Stimulated activated naive B cell treated with anti-CD40 and anti-IgM and Interleukin-4, amounts not matched to agents 10 μg/mL and 1 μg/mL and 100 μg/mL, for 72 hours (primary cell): ENCODE measurements at regions not wholly inside any gene's neighbourhood (a gene's known extent, or its start where the extent isn't known, plus 50 kb on each side); places are given as distances from the start of the nearest gene placed in this dataset.
"Not testable (repeated sequence)": the region's sequence is repeated elsewhere in the genome, so short reads cannot be mapped to it uniquely, and the experiment has no call there.

ENCODE experiments used
- ATAC-seq, 2 donors: fragments of 150-1000 bp; cut with Tn5 transposase; replicated peaks; 2 replicates each; pipeline ENCODE4 v1.10.0; 2021; ENCODE audit warnings: moderate library complexity in 1 of 2
- DNase-seq: peaks from one replicate; pipeline ENCODE4 v3.0.0; 2021
- H3K27ac Mint-ChIP-seq: one replicate; pipeline ENCODE4 v1.8.0; 2022; ENCODE audit warnings: mild to moderate bottlenecking, mixed read lengths
- H3K27me3 Mint-ChIP-seq, 2 donors: one replicate each; pipeline ENCODE4 v1.8.0; 2022; ENCODE audit warnings: mixed read lengths in 2 of 2
- H3K36me3 Mint-ChIP-seq, 2 donors: one replicate each; pipeline ENCODE4 v1.8.0; 2022; ENCODE audit warnings: mixed read lengths in 2 of 2, mild to moderate bottlenecking in 1 of 2
- H3K4me1 Mint-ChIP-seq, 2 donors: one replicate each; pipeline ENCODE4 v1.8.0; 2022; ENCODE audit warnings: mixed read lengths in 2 of 2, mild to moderate bottlenecking in 1 of 2
- H3K4me3 Mint-ChIP-seq, 2 donors: one replicate each; pipeline ENCODE4 v1.8.0; 2022; ENCODE audit warnings: mild to moderate bottlenecking in 2 of 2, mixed read lengths in 2 of 2, moderate library complexity in 1 of 2
- H3K9me3 Mint-ChIP-seq, 2 donors: one replicate each; pipeline ENCODE4 v1.8.0; 2022; ENCODE audit warnings: mixed read lengths in 2 of 2, mild to moderate bottlenecking in 1 of 2

- ATAC-seq (no peak), DNase-seq (no peak)
- H3K4me1 Mint-ChIP-seq, result no peaks in the 10 kb centered on the region
- H3K27me3 Mint-ChIP-seq, result no peaks in the 10 kb centered on the region
- H3K27ac Mint-ChIP-seq, result no peak overlapping the region
- H3K36me3 Mint-ChIP-seq, result no peaks in the 10 kb centered on the region
- H3K9me3 Mint-ChIP-seq, result no peaks in the 10 kb centered on the region
- H3K4me3 Mint-ChIP-seq, result no peak overlapping the region
These were observed 513.5 kb downstream of the TRIB2 start for GRCh38 chr2:13230221-13230620.

- Mint-ChIP-seq H3K36me3 (no peaks in the 10 kb centered on the region), H3K27me3 (no peaks in the 10 kb centered on the region), H3K4me3 (no peak overlapping the region), H3K27ac (no peak overlapping the region), H3K4me1 (no peaks in the 10 kb centered on the region), H3K9me3 (peaks cover 0 to 1% of the 10 kb centered on the region in 2 donors)
- no peak for ATAC-seq
- no peak for DNase-seq
These were observed 523.3 kb downstream of the TRIB2 start for GRCh38 chr2:13240061-13240460.

DNA sequence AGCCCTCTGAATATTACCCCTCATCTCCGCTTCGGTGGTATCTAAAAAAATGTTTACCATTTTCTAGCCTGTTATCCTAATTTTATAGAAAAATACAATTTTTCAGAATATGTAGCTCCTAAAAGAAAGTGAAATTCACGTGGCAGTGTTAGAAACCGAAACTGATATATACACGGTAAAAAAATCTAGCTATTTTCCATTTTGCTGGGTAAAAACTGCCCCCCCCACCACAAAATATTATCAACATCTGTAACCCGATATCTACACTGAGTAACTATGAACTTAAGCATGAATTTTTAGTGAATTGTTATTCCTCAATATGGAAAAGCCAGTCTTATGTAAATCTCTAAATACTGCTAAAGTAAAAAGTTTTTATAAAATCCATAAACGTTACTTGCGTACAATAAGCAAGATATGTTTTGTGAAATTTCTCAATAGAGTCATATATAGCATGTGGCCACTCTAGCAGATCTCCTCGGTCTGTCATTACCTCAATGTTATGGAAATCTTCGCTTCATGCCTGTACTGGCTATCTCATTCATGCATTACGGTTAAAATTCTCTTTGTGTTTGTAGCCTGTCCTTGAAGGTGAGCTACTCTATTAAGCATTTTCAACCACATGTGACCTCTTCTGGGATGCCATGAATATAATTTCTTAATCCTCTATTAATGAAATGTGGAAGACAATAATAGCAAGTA lies 524.2 kb downstream of the TRIB2 start:
- DNase-seq (no peak), ATAC-seq (no peak)
- no peaks in the 10 kb centered on the region for H3K27me3 Mint-ChIP-seq
- H3K4me1 Mint-ChIP-seq, result no peaks in the 10 kb centered on the region
- H3K36me3 Mint-ChIP-seq, result no peaks in the 10 kb centered on the region
- peaks cover 0 to 1% of the 10 kb centered on the region in 2 donors for H3K9me3 Mint-ChIP-seq
- H3K27ac Mint-ChIP-seq, result no peak overlapping the region
- no peak overlapping the region for H3K4me3 Mint-ChIP-seq

- DNase-seq, result no peak
- no peaks in the 10 kb centered on the region for H3K36me3 Mint-ChIP-seq
- H3K4me3 Mint-ChIP-seq, result no peak overlapping the region
- no peak for ATAC-seq
- no peaks in the 10 kb centered on the region for H3K4me1 Mint-ChIP-seq
- H3K27me3 Mint-ChIP-seq, result no peaks in the 10 kb centered on the region
- H3K27ac Mint-ChIP-seq, result no peak overlapping the region
- H3K9me3 Mint-ChIP-seq, result no peaks in the 10 kb centered on the region
These were observed 535.9 kb downstream of the TRIB2 start for GRCh38 chr2:13252615-13253014.

DNA sequence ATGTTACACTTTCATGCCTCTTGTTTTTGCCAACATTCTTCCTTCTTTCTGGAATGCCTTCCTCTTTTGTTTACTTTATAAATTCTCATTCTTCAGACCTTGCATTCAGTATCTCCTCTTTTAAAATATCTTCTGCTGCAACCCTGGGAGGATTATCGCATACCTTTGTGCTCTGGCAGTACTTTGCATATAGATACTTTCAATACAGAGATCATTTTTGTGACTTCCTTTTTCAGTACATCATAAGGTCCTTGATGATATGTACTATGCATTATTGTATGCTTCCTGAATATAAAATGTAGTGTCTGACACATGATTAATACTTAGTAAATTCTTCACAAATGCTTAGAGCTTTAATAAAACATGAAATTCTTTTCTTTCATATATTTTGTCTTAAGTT lies 538.7 kb downstream of the TRIB2 start:
- Mint-ChIP-seq H3K36me3 (no peaks in the 10 kb centered on the region), H3K4me3 (no peak overlapping the region), H3K4me1 (no peaks in the 10 kb centered on the region), H3K27ac (no peak overlapping the region), H3K27me3 (no peaks in the 10 kb centered on the region), H3K9me3 (no peaks in the 10 kb centered on the region)
- no peak for ATAC-seq
- DNase-seq, result no peak

DNA sequence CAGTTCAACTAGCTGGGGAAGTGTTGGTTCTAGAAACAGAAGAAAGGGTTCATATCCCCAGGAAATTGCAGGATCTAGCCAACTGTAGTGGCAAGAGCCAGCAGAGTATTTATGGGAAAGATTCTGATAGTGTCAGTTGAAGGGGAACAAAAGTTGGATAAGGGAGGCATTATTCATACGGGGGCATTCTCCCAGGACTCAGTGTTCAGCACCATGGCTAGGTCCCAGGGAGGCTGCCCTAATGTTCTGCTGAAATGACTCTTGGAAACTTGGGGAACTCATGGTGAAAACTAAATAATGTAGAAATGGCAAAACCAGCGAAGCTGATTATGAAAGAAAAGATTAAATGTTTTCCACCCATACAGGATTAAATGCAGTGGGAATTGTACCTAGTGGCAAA lies 543.7 kb downstream of the TRIB2 start:
- no peaks in the 10 kb centered on the region for H3K27me3 Mint-ChIP-seq
- DNase-seq (no peak), ATAC-seq (no peak)
- no peaks in the 10 kb centered on the region for H3K4me1 Mint-ChIP-seq
- peaks cover 0 to 3% of the 10 kb centered on the region in 2 donors for H3K9me3 Mint-ChIP-seq
- H3K27ac Mint-ChIP-seq, result no peak overlapping the region
- H3K4me3 Mint-ChIP-seq, result no peak overlapping the region
- H3K36me3 Mint-ChIP-seq, result no peaks in the 10 kb centered on the region

- ATAC-seq (no peak), DNase-seq (no peak)
- Mint-ChIP-seq H3K27me3 (no peaks in the 10 kb centered on the region), H3K9me3 (peaks cover 3% of the 10 kb centered on the region in 2 donors), H3K36me3 (no peaks in the 10 kb centered on the region), H3K4me1 (no peaks in the 10 kb centered on the region), H3K4me3 (no peak overlapping the region), H3K27ac (no peak overlapping the region)
These were observed 549.4 kb downstream of the TRIB2 start for GRCh38 chr2:13266166-13266565.

DNA sequence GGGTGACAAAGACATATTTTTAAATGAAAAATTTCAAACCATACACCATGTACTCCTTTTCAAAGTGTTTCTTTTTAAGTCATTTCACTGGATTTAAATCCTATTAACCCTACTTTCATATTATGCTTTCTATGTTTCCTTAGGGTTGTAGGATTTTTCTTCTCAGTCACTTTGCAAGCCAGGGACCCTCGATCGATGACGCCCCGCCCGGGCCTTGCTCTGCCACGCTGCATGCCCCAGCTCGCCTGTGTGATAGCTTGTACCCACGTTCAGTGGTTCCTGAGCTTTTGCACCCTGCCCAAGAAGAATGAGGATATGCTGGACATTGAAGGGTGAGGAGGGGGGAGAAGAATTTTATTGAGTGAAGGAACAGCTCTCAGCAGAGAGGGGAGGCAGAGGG lies 568.0 kb downstream of the TRIB2 start:
- no peaks in the 10 kb centered on the region for H3K36me3 Mint-ChIP-seq
- no peaks in the 10 kb centered on the region for H3K27me3 Mint-ChIP-seq

GRCh38 chr2:13289310-13289709 lies 572.6 kb downstream of the TRIB2 start:
- Mint-ChIP-seq H3K27ac (no peak overlapping the region), H3K27me3 (no peaks in the 10 kb centered on the region), H3K36me3 (no peaks in the 10 kb centered on the region), H3K4me1 (no peaks in the 10 kb centered on the region), H3K4me3 (no peak overlapping the region), H3K9me3 (peaks cover 0 to 10% of the 10 kb centered on the region in 2 donors)
- ATAC-seq (no peak), DNase-seq (no peak)

More for the DNA sequence above, 568.0 kb downstream of the TRIB2 start:
- ATAC-seq (no peak), DNase-seq (no peak)
- Mint-ChIP-seq H3K9me3 (peaks cover 0 to 10% of the 10 kb centered on the region in 2 donors), H3K4me3 (no peak overlapping the region), H3K27ac (no peak overlapping the region), H3K4me1 (no peaks in the 10 kb centered on the region)

- H3K36me3 Mint-ChIP-seq, DNase-seq, H3K27me3 Mint-ChIP-seq, H3K4me1 Mint-ChIP-seq, ATAC-seq, H3K27ac Mint-ChIP-seq, H3K4me3 Mint-ChIP-seq, H3K9me3 Mint-ChIP-seq: not testable (repeated sequence)
These were observed 591.7 kb downstream of the TRIB2 start for GRCh38 chr2:13308478-13308805.

- no peak overlapping the region for H3K27ac Mint-ChIP-seq
- no peak overlapping the region for H3K4me3 Mint-ChIP-seq
- H3K9me3 Mint-ChIP-seq, result peaks cover 0 to 5% of the 10 kb centered on the region in 2 donors
- no peaks in the 10 kb centered on the region for H3K4me1 Mint-ChIP-seq
- no peaks in the 10 kb centered on the region for H3K27me3 Mint-ChIP-seq
- no peak for ATAC-seq
- no peak for DNase-seq
- H3K36me3 Mint-ChIP-seq, result no peaks in the 10 kb centered on the region
These were observed 592.3 kb downstream of the TRIB2 start for GRCh38 chr2:13308989-13309388.

DNA sequence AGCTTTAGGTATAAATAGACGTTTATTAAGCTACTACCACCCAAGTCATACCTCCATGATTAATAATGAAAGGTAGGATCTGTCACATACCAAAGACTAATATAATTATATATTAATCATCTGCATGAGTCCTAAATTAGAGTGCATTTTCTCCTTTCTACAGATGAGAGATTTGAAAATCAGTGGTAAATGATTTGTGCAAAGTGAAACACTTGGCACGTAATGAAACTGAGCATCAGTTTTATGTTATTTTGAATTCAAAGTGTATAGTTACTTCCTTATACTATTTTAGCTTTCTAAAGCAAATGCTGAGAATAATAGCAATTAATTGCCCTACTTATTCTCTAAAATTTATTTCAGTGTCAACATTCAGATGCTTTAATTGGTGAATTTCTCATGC lies 615.3 kb downstream of the TRIB2 start:
- peaks cover 4 to 5% of the 10 kb centered on the region in 2 donors for H3K9me3 Mint-ChIP-seq
- DNase-seq (no peak), ATAC-seq (no peak)
- H3K4me1 Mint-ChIP-seq, result no peaks in the 10 kb centered on the region
- no peak overlapping the region for H3K4me3 Mint-ChIP-seq
- no peaks in the 10 kb centered on the region for H3K27me3 Mint-ChIP-seq
- H3K36me3 Mint-ChIP-seq, result no peaks in the 10 kb centered on the region
- H3K27ac Mint-ChIP-seq, result no peak overlapping the region

DNA sequence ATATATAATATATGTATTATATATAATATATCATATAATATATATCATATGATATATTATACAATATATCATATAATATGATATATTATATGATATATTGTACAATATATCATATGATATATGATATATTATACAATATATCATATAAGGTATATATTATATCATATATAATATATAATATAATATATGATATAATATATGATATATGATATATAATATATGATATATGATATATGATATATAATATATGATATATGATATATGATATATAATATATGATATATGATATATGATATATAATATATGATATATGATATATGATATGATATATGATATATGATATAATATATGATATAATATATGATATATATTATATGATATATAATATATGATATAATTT lies 617.3 kb downstream of the TRIB2 start:
- H3K4me3 Mint-ChIP-seq, H3K27ac Mint-ChIP-seq, ATAC-seq, H3K9me3 Mint-ChIP-seq, H3K36me3 Mint-ChIP-seq, H3K27me3 Mint-ChIP-seq, DNase-seq, H3K4me1 Mint-ChIP-seq: not testable (repeated sequence)

DNA sequence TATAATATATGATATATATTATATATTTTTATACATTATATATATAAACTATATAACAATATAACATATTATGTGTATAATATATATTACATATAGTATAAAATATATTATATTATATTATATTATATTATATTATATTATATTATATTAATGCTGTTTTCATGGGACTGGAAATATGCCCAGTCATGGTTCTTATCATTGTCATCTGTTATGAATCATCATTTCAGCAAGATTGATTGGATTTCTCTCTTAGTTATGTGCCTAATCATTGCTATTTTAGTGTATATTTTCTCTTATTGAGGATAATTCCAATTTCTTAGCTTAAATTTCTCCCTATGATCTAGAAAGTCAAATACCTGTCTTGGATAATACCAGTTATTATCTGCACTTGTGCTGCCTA lies 617.8 kb downstream of the TRIB2 start:
- ATAC-seq, result no peak
- DNase-seq, result no peak
- Mint-ChIP-seq H3K4me3 (no peak overlapping the region), H3K9me3 (peaks cover 5 to 6% of the 10 kb centered on the region in 2 donors), H3K27ac (no peak overlapping the region), H3K36me3 (no peaks in the 10 kb centered on the region), H3K4me1 (no peaks in the 10 kb centered on the region), H3K27me3 (no peaks in the 10 kb centered on the region)

GRCh38 chr2:13335862-13336535 lies 619.3 kb downstream of the TRIB2 start:
- H3K9me3 Mint-ChIP-seq, result peaks cover 5 to 6% of the 10 kb centered on the region in 2 donors
- no peaks in the 10 kb centered on the region for H3K36me3 Mint-ChIP-seq
- H3K4me1 Mint-ChIP-seq, result no peaks in the 10 kb centered on the region
- H3K27ac Mint-ChIP-seq, result no peak overlapping the region
- H3K4me3 Mint-ChIP-seq, result no peak overlapping the region
- DNase-seq, result no peak
- no peak for ATAC-seq
- no peaks in the 10 kb centered on the region for H3K27me3 Mint-ChIP-seq
